Neural cell (in vitro differentiated cells): ENCODE measurements at regions not wholly inside any gene's neighbourhood (a gene's known extent, or its start where the extent isn't known, plus 50 kb on each side); places are given as distances from the start of the nearest gene placed in this dataset.

Experiments
- H2AFZ ChIP-seq: fragments of 200-600, 300-800 bp; sonication (generic), shearing (Covaris generic); 2 replicates; pipeline ENCODE4 v1.6.0; 2014; ENCODE audit warnings: low read depth, mild to moderate bottlenecking, antibody characterized with exemption, low read length, moderate library complexity
- H3F3A ChIP-seq: fragments of 200-600 bp; shearing (Covaris generic); 2 replicates; pipeline ENCODE4 v1.6.1; 2016; ENCODE audit warnings: mild to moderate bottlenecking, moderate library complexity, mixed read lengths, antibody characterized with exemption, low read length; ENCODE audit not compliant: insufficient read depth, poor library complexity, severe bottlenecking
- H3K27ac ChIP-seq: fragments of 200-600, 300-800 bp; sonication (generic), shearing (Covaris generic); 2 replicates; pipeline ENCODE4 v1.5.1; 2014; ENCODE audit warnings: mild to moderate bottlenecking, low read length, moderate library complexity
- H3K27me3 ChIP-seq: fragments of 300-800, 200-600 bp; sonication (generic), shearing (Covaris generic); 2 replicates; pipeline ENCODE4 v1.6.0; 2014; ENCODE audit warnings: mild to moderate bottlenecking, low read depth, low read length, moderate library complexity; ENCODE audit not compliant: insufficient read depth
- H3K36me3 ChIP-seq: fragments of 300-800, 200-600 bp; sonication (generic), shearing (Covaris generic); 2 replicates; pipeline ENCODE4 v1.5.1; 2014; ENCODE audit warnings: mild to moderate bottlenecking, antibody characterized with exemption, low read length, moderate library complexity; ENCODE audit not compliant: insufficient read depth
- H3K4me2 ChIP-seq: fragments of 300-800, 200-600 bp; sonication (generic), shearing (Covaris generic); 2 replicates; pipeline ENCODE4 v1.6.0; 2014; ENCODE audit warnings: mild to moderate bottlenecking, low read length
- H3K4me3 ChIP-seq: fragments of 300-800, 200-600 bp; sonication (generic), shearing (Covaris generic); 2 replicates; pipeline ENCODE4 v1.5.1; 2014; ENCODE audit warnings: mild to moderate bottlenecking, low read length, moderate library complexity
- H3K79me2 ChIP-seq: fragments of 200-600 bp; shearing (Covaris generic); replicated peaks from 2 replicates; pipeline ENCODE4 v1.6.0; 2014; ENCODE audit warnings: mild to moderate bottlenecking, low read length, moderate library complexity; ENCODE audit not compliant: insufficient read depth
- H3K9ac ChIP-seq: fragments of 300-800, 200-600 bp; sonication (generic), shearing (Covaris generic); 2 replicates; pipeline ENCODE4 v1.6.1; 2016; ENCODE audit warnings: mild to moderate bottlenecking, low read length, mixed read lengths
- H3K9me2 ChIP-seq: fragments of 200-600 bp; shearing (Covaris generic); 2 replicates; pipeline ENCODE4 v1.6.1; 2016; ENCODE audit warnings: mild to moderate bottlenecking, low read length, mixed read lengths; ENCODE audit not compliant: insufficient read depth
- H3K9me3 ChIP-seq: fragments of 200-600, 300-800 bp; sonication (generic), shearing (Covaris generic); 2 replicates; pipeline ENCODE4 v1.6.1; 2016; ENCODE audit warnings: mild to moderate bottlenecking, mixed run types, low read length, moderate library complexity, mixed read lengths
- H4K20me1 ChIP-seq: fragments of 200-600 bp; shearing (Covaris generic); 2 replicates; pipeline ENCODE4 v1.6.1; 2016; ENCODE audit warnings: mild to moderate bottlenecking, mixed run types; ENCODE audit not compliant: insufficient read depth
- CTCF ChIP-seq: fragments of 450-650 bp; IDR thresholded peaks from 2 replicates; pipeline ENCODE4 v1.5.1; 2014; ENCODE audit warnings: antibody characterized with exemption, mild to moderate bottlenecking, moderate library complexity; ENCODE audit not compliant: poor library complexity, severe bottlenecking
- EP300 ChIP-seq: fragments of 450-650 bp; conservative IDR thresholded peaks from 2 replicates; pipeline ENCODE4 v1.6.1; 2014; ENCODE audit warnings: antibody characterized with exemption, mild to moderate bottlenecking, moderate library complexity; ENCODE audit not compliant: poor library complexity, severe bottlenecking
- EZH2 ChIP-seq: fragments of 200-600, 300-800 bp; shearing (Covaris generic), sonication (generic); IDR thresholded peaks from 2 replicates; pipeline ENCODE4 v1.6.1; 2014; ENCODE audit warnings: antibody characterized with exemption, low read length, borderline replicate concordance, mild to moderate bottlenecking; ENCODE audit not compliant: insufficient read depth, poor library complexity, severe bottlenecking
- MXI1 ChIP-seq: fragments of 450-650 bp; conservative IDR thresholded peaks from 2 replicates; pipeline ENCODE4 v1.6.1; 2014; ENCODE audit warnings: antibody characterized with exemption, mild to moderate bottlenecking; ENCODE audit not compliant: poor library complexity, severe bottlenecking
- POLR2AphosphoS5 ChIP-seq: IDR thresholded peaks from 2 replicates; pipeline ENCODE4 v1.6.1; 2012
- RAD21 ChIP-seq: fragments of 450-650 bp; conservative IDR thresholded peaks from 2 replicates; pipeline ENCODE4 v1.6.1; 2014; ENCODE audit warnings: antibody characterized with exemption, mild to moderate bottlenecking, moderate library complexity
- REST ChIP-seq: IDR thresholded peaks from 2 replicates; pipeline ENCODE4 v1.6.1; 2012; ENCODE audit warnings: borderline replicate concordance
- SMC3 ChIP-seq: fragments of 450-650 bp; conservative IDR thresholded peaks from 2 replicates; pipeline ENCODE4 v1.6.1; 2014; ENCODE audit warnings: antibody characterized with exemption, mild to moderate bottlenecking, moderate library complexity; ENCODE audit not compliant: poor library complexity
- TAF1 ChIP-seq: IDR thresholded peaks from 2 replicates; pipeline ENCODE4 v1.6.1; 2012; ENCODE audit warnings: low read depth

GRCh38 chr2:129724021-129724757 lies 255.3 kb upstream of the RAB6C start:
- Histone ChIP-seq H3K36me3 (no peaks in the 10 kb centered on the region), H3F3A (no peaks in the 10 kb centered on the region), H3K4me2 (no peak overlapping the region), H3K27ac (no peak overlapping the region), H3K9me2 (no peaks in the 10 kb centered on the region), H3K27me3 (no peaks in the 10 kb centered on the region), H3K79me2 (no peaks in the 10 kb centered on the region), H3K9me3 (no peaks in the 10 kb centered on the region), H3K9ac (no peak overlapping the region), H4K20me1 (no peaks in the 10 kb centered on the region), H3K4me3 (no peak overlapping the region), H2AFZ (no peak overlapping the region)
- TF ChIP-seq MXI1 (no peak), SMC3 (no peak), CTCF (no peak), EP300 (no peak), TAF1 (no peak), REST (no peak), POLR2AphosphoS5 (no peak), EZH2 (no peak), RAD21 (no peak)

- TF ChIP-seq RAD21 = no peak
- H4K20me1 ChIP-seq = no peaks in the 10 kb centered on the region
- no peak overlapping the region for H2AFZ ChIP-seq
- H3K79me2 ChIP-seq = no peaks in the 10 kb centered on the region
- H3F3A ChIP-seq = no peaks in the 10 kb centered on the region
- no peak overlapping the region for H3K4me2 ChIP-seq
- H3K36me3 ChIP-seq = no peaks in the 10 kb centered on the region
- H3K27me3 ChIP-seq = no peaks in the 10 kb centered on the region
- H3K9me3 ChIP-seq = no peaks in the 10 kb centered on the region
- H3K27ac ChIP-seq = no peak overlapping the region
- no peak overlapping the region for H3K4me3 ChIP-seq
- H3K9me2 ChIP-seq = no peaks in the 10 kb centered on the region
- no peak overlapping the region for H3K9ac ChIP-seq
Measured at GRCh38 chr2:129726216-129726615, 253.2 kb upstream of the RAB6C start.
